OCI-LY3 (cell line): ENCODE measurements at regions not wholly inside any gene's neighbourhood (a gene's known extent, or its start where the extent isn't known, plus 50 kb on each side); places are given as distances from the start of the nearest gene placed in this dataset.

Source experiments
- CTCF ChIP-seq: fragments of 200-600, 300-600 bp; sonication (generic); IDR thresholded peaks from 2 replicates; pipeline ENCODE4 v1.5.1; 2014; ENCODE audit warnings: antibody characterized with exemption, low read length, low read depth
- EZH2phosphoT487 ChIP-seq: fragments of 200-600 bp; shearing (Covaris generic); IDR thresholded peaks from 2 replicates; pipeline ENCODE4 v1.6.1; 2018; ENCODE audit warnings: antibody characterized with exemption, mixed run types, low read depth

GRCh38 chr22:34976474-34976873 lies 89.5 kb upstream of the ISX start:
- TF ChIP-seq CTCF (no peak), EZH2phosphoT487 (no peak)
